Testis (tissue), 2 donors: ENCODE measurements at regions not wholly inside any gene's neighbourhood (a gene's known extent, or its start where the extent isn't known, plus 50 kb on each side); places are given as distances from the start of the nearest gene placed in this dataset.

Experiments
- CTCF ChIP-seq, 3 experiments: fragments of 450-650 bp in 2 of 3; fragments of 200-600 bp in 1 of 3; sonication (generic) in 1 of 3; IDR thresholded peaks; one replicate each; pipeline ENCODE4 v1.5.1; 2016 to 2019; ENCODE audit warnings: antibody characterized with exemption in 3 of 3, mild to moderate bottlenecking in 2 of 3, moderate library complexity in 1 of 3
- POLR2A ChIP-seq: fragments of 450-650 bp; IDR thresholded peaks from one replicate; pipeline ENCODE4 v1.6.1; 2017; ENCODE audit warnings: antibody characterized with exemption, mild to moderate bottlenecking, moderate library complexity

DNA sequence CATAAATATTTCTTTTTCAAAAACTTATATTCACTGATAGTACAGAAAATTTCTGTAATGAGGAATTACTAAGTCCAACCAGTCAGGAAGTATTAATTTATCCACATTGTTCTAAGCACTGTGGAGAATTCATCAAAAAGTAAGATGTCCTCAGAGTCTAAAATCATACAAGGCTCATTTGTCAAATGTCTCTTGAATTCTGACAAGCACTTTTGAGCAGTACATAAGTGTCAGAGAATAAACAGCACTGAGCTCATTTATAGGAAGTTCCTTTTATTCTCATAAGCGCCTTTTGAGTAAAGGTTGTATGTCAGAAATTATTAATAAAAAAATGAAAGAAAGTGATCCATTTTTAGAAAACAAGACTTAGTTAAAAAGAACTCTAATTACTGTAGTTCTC, 523.2 kb upstream of the EPHA5 start:
- TF ChIP-seq CTCF (IDR thresholded peaks at IDR 0.05) (no peak), POLR2A (no peak)
